Left cardiac atrium (tissue), 4 donors: ENCODE measurements at regions not wholly inside any gene's neighbourhood (a gene's known extent, or its start where the extent isn't known, plus 50 kb on each side); places are given as distances from the start of the nearest gene placed in this dataset.
A peak's percentile ranks its signal among the peaks of the same experiment; 100 is the strongest.

Experiments used
- ATAC-seq, 2 donors: fragments of 200-7000 bp; cut with Tn5 transposase; one replicate each; pipeline ENCODE4 v1.9.1; 2020; ENCODE audit warnings: mild to moderate bottlenecking in 2 of 2, moderate library complexity in 2 of 2
- DNase-seq: peaks from one replicate; pipeline ENCODE4 v3.0.0-alpha.2; 2020
- intact Hi-C, 2 donors: fragments of 100-400 bp; cut with DNase I; formaldehyde crosslinking; loops; one replicate each; pipeline versions ENCODE4 v1.14.1 to v1.15.1; 2022 to 2023
- donor health status: DM: no; HTN: yes; CAD: no.
- donor health status: DM: no; HTN: yes; CAD: no; lungs with severe emphysema.
- donor health status: DM: yes; HTN: yes; CAD: no.
- donor health status: Dilated cardiomyopathy.

DNA sequence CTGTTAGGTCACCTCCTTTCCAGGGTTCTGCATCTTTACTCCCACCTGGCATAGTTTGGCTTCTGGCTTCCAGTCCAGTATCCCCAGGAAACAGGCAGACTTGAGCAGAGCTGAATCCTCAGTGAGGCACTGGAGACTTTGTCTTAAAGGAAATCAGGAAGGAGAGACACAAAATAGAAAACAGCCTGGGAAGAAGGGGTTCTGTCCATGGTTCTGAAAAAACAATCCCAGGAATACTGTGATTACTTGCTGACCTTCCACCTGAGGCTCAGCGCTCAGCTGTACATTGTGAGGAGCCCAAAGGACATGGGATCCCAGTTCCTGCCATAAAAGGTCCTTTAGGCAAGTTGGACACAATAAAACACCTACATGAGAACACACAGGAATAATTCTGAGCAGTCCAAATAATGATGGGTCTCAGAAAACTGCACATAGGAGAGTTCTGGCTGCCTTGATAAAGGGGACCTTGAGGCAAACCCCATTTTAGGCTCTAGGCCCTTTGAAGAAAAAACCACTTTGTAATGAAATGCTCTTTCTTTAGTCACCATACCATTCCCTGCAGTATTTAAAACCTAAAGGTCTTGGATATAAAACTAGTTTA lies 81.4 kb upstream of the CRHR1 start:
- DNase-seq, result no peak
- intact Hi-C loops, result no loop called here
- no peak for ATAC-seq

DNA sequence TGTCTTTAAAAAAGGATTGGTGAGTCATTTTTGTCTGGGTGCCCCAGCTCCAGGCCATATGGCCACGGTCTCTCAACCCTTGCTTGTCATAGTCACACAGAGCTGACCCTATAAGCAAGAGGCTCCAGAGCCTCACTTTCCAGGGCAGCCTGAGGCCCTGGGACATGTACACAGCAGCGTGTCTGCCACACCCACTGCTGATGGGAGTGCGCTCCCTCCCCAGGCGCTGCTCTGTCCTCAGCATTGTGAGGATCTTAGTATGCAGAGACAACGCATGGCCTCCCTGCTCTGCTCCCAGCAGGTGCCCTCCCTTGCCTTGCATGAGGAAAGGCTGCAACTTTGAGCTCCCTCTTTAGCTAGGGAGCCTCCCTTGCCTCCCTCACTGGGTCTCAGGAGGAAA lies 80.8 kb upstream of the CRHR1 start:
- intact Hi-C loops, result no loop called here
- ATAC-seq (no peak), DNase-seq (no peak)

DNA sequence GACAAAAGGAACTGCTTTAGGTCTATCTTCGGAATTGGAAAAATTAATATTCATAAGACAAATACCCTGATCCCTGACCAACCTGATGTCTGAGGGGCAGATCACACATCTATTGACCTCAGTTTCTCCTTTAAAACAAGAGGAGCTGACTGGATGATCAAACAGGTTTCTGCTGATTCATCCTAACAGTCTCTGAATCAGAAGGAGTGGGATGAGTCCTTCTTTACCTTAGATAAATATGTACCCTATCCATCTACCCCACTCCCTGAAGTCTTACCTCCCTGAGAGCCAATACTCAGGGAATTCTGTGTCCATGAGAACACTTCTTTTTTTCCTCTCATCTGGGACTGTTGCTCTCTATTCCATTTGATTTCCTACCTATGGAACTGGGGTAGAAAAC lies 80.3 kb upstream of the CRHR1 start:
- DNase-seq (no peak), ATAC-seq (no peak)
- intact Hi-C loops, result no loop called here

DNA sequence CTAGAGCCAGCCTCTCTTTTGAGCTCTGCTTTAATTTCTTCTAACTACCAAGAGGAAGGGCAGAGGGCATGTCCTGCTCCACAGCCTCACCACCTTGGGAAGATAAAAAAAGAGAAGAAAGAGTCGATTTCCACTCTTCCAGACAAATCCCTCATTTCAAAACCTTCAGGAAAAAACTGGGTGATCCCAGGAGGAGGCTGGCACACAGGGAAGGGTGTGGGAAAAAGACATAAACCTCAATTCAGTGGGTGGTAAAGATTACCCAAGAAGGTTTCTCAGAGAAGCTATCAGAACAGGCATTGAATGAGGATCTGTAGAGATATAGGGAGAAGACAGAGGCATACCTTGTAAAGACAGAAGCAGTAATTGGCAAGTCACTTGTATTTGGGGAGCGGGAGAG lies 79.9 kb upstream of the CRHR1 start:
- ATAC-seq (no peak), DNase-seq (no peak)
- intact Hi-C loops, result no loop called here

DNA sequence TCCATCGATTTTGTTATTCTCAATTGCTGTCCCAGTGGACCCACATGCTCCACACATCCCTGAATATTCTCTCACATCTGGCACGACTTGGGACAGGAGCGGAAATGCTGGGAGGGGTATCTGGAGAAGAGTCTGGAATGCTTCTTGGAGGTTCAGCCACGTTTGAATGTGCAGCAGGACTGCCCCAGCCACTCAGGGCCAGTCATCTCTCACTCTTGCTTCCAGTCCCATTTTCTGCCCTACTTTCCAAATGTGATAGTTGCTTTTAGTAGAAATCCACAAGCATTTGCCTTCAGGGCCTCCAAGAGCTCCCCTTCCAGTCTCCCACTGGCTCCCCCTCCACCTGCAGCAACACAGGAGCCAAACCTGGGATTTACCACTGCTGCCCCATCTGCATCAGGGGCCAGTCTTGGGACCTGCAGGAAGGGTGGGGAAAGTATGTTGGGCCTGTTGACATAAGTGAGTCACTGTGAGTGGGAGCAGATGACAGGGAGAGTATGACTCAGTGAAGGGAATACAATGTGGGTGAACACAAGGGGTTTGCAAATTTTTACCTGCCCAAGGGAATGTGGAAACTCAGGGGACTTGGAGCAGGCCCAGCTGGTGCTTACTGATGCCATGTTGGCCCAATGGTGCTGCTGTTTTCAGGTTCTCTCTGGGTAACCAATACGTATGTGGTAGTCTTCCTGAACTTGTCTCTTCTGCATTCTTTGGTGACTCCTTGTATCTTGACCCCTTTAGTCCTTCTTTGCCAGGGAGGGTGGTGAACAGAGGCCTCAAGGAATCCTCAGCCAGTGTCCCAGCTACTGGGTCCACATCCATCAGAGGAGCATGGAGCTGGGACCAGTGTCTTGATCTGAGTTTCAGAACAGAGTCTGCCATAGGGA lies 78.8 kb upstream of the CRHR1 start:
- ATAC-seq (no peak), DNase-seq (no peak)
- intact Hi-C loops, result no loop called here

DNA sequence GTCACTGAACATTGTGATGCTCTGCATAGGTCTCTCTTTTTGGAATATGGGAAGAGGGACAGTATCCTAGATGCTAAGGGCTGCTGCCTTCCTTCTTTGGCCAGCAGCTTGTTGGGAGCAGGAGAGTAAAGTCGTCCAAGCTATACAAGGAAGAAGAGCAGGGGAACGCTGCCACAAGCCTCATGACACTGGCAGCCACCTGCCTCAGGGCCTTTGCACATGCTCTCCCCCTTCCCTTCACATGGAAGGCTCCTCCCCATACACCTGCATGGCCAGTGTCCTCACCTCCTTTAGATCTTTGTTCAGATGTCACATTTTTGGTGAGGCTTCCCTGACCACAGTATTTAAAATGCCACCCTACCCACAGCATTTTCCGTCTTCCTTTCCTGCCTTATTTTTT lies 78.1 kb upstream of the CRHR1 start:
- no peak for DNase-seq
- ATAC-seq, result no peak
- intact Hi-C loops, result no loop called here

DNA sequence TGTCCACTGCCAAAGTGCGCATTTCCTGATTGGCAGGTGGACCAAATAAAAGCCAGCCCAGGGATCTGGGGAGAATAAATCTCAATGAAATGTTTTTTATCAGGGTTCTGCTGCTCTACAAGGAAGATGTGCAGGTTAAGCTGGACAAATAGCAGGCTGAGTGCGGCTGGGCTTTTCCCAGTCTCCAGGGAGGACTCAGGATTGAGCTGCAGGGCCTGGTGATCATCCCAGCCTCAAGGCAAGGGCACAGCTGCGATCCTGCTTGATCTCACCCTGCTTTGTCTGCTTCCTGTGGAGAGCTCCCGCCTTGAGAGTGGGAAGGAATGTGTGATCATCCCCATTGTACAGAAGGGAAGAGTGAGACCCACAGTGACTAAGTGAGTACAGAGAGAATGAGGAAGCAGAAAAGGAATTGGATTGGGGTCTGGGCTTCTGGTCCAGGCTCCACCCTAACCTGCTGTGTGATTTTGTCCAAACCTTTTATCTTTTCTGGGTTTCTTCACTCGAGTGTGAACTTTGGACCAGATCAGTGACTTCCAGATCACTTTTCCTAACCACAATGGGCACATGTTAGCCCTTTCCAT lies 75.3 kb upstream of the CRHR1 start:
- intact Hi-C loops, result no loop called here
- DNase-seq (no peak), ATAC-seq (no peak)

DNA sequence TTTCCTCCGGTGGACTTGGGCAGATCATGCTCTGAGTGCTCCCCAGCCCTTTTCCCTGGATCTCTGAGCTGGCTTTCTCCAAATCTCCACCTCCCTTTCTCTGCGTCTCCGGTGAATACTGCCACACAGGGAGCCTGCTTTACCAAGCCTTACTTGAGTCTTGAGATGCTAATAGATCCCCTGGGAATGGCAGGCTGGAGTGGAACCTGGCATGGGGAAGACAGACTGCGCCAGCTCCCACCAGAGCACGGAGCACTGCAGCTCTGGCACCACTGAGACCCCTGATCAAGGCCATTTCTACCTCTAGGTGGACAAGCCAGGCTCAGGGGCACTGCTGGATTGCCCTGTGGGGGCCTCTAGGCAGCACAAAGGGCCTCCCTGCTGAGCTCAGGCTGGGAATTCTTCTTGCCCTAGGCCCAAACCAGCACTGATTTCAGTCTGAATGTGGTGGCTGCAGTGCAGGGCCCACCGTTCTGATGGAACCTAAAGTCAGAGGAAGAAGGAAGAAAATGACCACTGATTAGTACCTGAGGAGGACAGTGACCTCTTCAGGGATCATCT lies 74.3 kb upstream of the CRHR1 start:
- no peak for DNase-seq
- intact Hi-C loops, result no loop called here
- ATAC-seq, result no peak

DNA sequence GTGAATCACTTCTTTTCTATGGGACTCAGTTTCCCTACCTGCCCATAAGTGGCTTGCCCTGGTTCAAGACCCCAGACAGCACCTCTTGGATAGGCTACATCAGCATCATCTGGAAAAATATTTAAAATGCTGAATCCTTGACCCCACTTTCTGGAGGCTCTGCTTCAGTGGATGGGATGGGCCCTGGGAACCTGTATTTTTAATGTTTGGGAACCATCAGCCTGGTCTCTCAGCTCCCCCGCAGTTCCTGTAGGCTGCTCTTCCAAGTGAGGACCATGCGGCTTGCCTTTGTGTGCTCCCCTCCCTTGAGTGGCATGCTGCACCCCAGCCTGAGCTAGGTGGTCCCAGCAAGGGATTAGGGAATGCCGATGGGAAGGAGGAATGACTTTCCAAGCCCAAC lies 68.3 kb upstream of the CRHR1 start:
- ATAC-seq (no peak), DNase-seq (no peak)
- intact Hi-C loops, result no loop called here

DNA sequence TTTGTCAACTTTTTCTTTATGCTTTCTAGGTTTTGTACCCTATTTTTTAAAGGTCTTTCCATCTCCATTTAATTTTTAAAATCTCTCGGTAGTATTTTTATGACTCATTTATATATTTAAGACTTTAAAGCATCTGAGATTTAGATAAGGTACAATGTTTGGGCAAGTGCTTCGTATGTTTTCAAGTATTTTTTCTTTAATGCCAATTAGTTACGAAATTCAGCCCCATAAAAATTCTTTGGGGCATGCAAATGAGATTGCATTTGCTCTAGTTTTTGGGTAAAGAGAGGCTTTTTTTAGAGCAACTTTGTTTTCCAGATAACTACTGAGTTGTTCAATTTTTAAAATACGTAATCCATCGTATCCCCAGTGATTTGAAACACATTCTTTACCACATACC lies 65.3 kb upstream of the CRHR1 start:
- DNase-seq (no peak), ATAC-seq (no peak)
- intact Hi-C loops, result no loop called here

DNA sequence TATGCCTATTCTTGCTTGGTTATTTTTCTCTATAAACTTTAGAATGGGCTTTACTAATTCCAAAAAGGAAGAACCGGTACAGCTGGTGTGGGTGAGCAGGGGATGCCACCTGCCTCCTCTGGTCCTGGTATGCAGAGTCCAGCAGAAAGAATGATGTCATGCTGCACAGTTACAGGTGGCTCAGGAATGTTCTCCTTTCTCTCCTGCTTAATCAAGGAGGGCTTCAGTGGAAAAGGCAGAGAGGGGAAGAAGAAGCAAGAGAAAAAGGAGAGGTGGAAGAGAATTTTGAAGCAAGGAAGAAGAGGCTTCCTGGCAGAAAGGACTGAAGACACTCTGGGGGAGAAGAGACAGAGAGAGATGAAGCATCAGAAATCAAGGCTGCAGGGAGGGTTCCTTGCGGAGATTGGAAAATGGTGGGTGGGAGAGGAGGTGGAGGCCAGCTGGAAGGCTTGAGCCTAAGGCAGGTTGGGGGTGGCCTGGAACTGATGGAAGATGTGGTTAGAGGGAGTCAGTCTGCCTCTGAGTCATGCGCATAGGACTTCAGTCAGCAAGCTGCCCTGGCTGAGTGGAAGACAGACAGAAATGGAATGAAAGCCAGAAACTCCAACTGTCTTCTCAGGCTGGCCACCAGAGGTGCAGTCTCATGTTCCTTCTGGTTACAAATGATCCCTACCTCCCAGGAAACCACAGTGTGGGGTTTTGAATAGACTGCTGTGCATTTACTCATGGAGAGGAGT lies 64.6 kb upstream of the CRHR1 start:
- no peak for DNase-seq
- intact Hi-C loops, result no loop called here
- peak; percentile 57 to 88 for ATAC-seq

DNA sequence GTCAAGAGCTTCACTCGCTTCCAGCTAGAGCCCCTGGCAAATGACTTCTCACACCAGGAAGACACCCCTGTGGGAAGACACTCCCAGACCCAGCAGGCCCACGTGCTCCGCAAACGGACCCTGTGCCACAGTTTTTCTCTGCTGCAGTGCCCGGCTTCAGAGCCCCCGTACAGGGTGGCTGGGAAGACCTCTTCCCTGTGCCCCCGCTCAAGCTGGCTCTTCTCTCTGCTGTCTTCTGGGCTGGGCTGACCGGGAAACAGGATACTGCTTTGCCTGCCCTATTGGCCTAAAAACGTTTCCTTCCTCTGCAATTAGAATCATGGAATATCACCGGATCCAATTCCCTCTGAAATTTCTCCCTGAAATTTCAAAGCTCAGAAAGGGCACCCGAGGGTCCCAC lies 63.7 kb upstream of the CRHR1 start:
- no peak for DNase-seq
- intact Hi-C loops, result no loop called here
- no peak for ATAC-seq

DNA sequence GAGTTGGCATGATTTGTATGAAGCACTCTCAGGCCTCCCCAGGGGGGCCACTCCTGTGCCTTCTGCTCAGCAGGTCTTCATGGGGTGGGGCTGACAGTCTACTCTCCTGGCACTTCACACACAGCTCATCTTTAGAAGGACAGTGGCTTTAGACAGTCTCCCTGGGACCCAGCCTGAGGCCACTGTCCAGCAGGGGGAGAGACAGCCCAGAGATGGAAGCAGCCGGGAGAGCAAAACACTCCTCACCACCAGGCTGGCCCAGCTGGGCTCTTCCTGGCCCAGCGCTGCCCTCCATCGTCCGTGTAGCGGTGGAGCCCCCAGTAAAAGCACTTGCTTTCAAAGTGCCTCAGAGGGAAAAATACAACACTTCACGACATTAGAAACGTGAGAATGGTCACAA lies 62.0 kb upstream of the CRHR1 start:
- DNase-seq, result no peak
- intact Hi-C loops, result no loop called here
- no peak for ATAC-seq

DNA sequence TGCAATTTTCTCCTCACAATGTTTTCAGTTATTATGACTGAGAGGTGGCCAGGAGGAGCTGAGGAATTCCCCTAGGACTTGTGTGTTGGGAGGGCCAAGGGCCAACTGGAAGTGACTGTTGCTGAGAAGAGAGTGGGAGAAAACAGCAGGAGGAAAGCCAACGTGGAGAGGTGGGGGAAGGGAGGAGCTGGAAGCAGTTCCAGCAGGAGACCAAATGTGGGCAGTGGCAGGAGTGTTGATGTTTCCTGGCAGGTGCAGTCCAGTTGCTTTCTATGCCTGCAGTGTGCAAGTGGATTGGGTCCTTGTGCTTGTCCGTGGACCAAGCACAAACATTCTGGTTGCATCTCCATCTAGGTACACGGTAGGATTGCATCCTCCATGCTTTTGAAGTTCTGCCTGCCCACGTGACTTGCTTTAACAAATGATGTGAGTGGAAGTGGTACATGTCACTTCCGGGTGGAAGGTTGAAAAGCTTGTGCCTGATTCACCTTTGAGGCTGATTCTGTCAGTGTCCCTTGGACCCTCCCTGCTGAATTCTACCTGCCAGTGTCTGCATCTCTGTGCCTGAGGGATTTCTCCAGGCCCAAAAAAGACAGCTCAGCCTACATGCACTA lies 54.7 kb upstream of the CRHR1 start:
- ATAC-seq (no peak), DNase-seq (no peak)
- intact Hi-C loops, result no loop called here

DNA sequence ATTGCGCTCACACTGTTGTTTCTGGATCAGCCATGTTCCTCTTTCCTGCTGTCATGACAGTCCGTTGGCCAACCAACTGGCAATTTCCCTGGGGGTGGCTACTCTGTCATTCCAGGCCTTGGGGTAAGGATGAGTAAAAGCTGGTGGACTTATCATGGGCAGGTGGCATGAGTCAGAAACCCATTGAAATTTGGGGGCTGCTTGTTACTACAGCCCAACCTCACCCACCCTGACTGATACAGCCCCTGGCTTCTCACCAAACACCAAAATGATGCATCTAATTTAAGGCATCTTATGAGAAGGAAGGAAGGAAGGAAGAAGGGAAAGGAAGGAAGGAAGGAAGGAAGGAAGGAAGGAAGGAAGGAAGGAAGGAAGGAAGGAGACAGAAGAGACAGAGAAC lies 53.9 kb upstream of the CRHR1 start:
- ATAC-seq (no peak), DNase-seq (no peak)
- intact Hi-C loops, result no loop called here

DNA sequence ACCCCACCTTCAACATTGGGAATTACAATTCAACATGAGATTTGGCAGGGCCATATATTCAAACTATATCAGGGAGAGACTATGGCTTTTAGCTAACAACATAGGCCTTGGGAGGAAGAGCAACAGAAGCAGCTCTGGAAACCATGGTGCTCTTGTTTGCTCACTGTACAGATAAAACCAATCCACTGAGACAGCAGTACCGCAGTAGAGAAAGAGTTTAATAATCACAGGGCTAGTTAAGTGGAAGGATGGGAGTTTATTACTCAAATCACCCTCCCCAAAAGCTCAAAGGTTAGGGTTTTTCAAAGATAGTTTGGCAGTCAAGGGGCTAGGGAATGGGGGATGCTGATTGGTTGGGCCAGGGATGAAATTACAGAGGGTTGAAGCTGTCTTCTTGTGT lies 52.7 kb upstream of the CRHR1 start:
- DNase-seq (no peak), ATAC-seq (no peak)
- intact Hi-C loops, result no loop called here

DNA sequence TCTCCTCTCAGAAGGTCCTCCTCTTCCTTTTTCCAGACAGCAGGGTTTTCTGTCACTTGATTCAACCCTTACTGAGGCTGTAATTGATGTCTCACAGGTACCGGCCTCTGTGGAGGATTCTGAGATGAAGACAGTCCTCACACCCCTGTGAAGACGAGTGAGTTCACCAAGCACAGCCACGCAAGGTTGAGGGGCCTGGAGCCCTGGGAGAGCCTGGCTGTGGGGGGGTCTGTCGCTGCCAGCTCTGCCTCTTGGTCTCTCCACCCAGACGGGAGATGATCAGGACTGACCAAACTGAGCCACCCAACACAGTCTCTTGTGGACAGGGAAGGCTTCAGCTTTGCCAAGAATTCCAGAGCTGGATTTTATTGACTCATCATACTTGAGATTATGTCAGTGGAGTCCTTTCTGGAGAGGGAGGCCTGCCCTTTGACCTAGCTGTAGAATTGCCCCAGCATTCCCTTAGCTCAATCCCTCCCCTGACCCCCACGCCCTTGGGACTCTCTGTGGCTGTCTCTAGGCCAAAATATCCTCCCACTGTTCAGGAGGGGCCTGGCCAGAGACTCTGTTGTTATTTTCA lies 51.1 kb upstream of the CRHR1 start:
- intact Hi-C loops, result no loop called here
- DNase-seq, result no peak
- ATAC-seq, result no peak

DNA sequence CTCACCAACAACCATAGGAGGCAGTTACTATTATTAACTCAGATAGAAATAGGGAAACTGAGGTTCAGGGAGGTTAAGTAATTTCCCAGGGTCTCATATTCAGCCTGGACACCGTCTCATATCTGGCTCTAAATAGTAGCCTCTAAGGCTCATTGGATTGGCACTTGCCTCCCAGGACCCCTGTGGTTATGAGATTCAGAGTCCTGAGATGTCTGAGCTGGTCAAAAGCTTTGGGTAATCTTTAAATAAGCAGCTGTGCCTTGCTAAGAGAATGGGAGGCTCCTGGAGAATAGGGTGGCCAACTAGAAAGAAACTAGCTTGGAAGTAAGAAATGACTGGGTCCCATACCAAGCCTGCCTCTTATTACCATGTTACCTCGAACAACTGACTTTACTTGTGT lies 50.3 kb upstream of the CRHR1 start:
- no peak for ATAC-seq
- intact Hi-C loops, result no loop called here
- DNase-seq, result no peak
